AG04449 (cell line): ENCODE measurements at regions not wholly inside any gene's neighbourhood (a gene's known extent, or its start where the extent isn't known, plus 50 kb on each side); places are given as distances from the start of the nearest gene placed in this dataset.

ENCODE experiments used
- CTCF ChIA-PET: fragments of 350-600 bp; formaldehyde crosslinking; extraction: SDS; loops from one replicate; lab custom pipeline; 2021; ENCODE audit warnings: antibody characterized with exemption; lab: Yijun Ruan, JAX
- POLR2A ChIA-PET: fragments of 400-600, 350-600 bp; formaldehyde crosslinking; extraction: SDS; loops from one replicate; lab custom pipeline; 2020; ENCODE audit warnings: antibody characterized with exemption, inconsistent platforms; lab: Yijun Ruan, JAX
- DNase-seq: peaks from one replicate; pipeline ENCODE4 v3.0.0-alpha.2; 2010; ENCODE audit warnings: low read depth, low spot score
- H3K4me3 ChIP-seq: 2 replicates; pipeline ENCODE4 v1.5.1; 2011; ENCODE audit warnings: low read depth, mild to moderate bottlenecking, control low read depth, low read length
- CTCF ChIP-seq: IDR thresholded peaks from one replicate; pipeline ENCODE4 v1.5.1; 2011; ENCODE audit warnings: mild to moderate bottlenecking, moderate library complexity, low read length, control low read depth, inconsistent platforms; ENCODE audit not compliant: insufficient read depth; ENCODE audit errors: missing control alignments

DNA sequence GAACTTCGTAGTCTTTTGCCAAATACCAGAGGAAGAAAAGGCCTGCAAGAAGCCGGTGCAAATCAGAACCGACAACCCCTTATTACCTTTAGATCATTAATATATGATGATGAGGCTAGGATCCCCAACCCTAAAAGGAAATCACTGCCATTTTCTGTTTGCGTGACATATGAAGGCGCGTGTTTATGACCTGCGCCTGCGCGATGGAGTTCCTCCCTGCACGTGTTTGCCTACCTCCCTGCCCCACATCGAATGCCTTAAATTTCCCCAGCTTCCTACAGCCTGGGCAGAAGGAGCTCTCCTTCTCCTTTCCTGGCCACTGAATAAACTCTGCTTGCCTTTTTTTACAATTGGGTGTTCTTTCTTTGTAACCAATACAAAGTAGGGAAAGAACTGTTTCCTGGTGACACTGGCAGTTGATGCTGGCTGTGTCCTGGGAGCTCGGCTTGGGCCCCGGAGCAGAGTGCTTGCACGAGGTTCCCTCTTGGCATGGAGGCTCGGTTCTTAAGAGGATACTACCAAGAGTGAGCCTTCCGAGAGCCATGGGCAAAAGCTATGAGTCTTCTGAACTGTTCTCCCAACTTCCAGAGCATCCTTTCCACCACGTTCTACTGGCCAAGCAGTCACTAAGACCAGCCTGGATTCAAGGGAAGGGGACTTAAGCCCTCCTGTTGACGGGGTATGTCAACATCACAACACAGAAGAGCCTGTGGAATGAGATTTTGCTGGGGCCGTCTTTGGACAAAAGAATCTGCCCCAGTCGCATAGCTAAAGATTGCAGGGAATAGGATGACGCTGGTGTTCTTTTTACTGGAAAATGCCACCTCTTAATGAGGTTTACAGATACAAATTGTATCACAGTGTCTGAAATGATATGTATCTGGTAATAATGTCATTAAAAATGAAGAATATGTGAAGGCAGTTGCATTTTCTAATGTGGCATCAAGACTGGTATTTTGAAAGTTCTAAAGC is 179.8 kb downstream of the SH3BP4 start:
- POLR2A ChIA-PET: no interaction called here
- no peak for TF ChIP-seq CTCF
- DNase-seq: no peak
- CTCF ChIA-PET: interaction anchor here (0.9 to 20.2 kb wide), 8 partner anchors 11 to 615 kb away, joined by 3 to 340 read pairs (median 5); no protein-coding TSS in a partner anchor
- no peak overlapping the region for H3K4me3 ChIP-seq

DNA sequence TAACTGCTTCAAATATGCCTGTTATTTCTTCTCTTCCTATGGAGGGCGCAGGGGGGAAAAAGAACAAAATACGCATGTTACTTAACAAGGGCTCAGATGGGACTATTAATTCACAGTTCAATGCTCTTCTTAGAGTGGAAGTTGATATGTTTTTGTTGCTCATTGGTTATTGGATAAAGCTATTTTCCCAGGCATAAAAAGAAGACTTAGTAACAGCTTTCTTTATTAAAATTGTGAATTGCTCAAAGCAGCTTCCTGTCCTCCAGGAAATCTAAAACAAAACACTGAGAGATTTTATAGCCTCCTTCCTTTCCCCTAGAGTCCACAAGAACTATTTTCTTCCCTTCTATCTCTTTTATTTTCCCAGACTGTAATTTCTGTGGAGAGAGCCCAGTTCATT is 180.8 kb downstream of the SH3BP4 start:
- DNase-seq: no peak
- ChIA-PET CTCF (interaction anchor here (0.9 to 20.2 kb wide), 7 partner anchors 14 to 611 kb away, joined by 3 to 340 read pairs (median 37); no protein-coding TSS in a partner anchor), POLR2A (no interaction called here)
- no peak overlapping the region for H3K4me3 ChIP-seq
- TF ChIP-seq CTCF: no peak

GRCh38 chr2:235133837-235134236 is 182.0 kb downstream of the SH3BP4 start:
- no peak for TF ChIP-seq CTCF
- no peak overlapping the region for H3K4me3 ChIP-seq
- ChIA-PET CTCF (interaction anchor here (1.2 to 20.2 kb wide), 7 partner anchors 9 to 610 kb away, joined by 3 to 340 read pairs (median 37); no protein-coding TSS in a partner anchor), POLR2A (no interaction called here)
- DNase-seq: no peak

- no peak for TF ChIP-seq CTCF
- POLR2A ChIA-PET: no interaction called here
- CTCF ChIA-PET: interaction anchor here (0.7 to 20.2 kb wide), 13 partner anchors 8 to 609 kb away, joined by 3 to 340 read pairs (median 5); no protein-coding TSS in a partner anchor
- no peak for DNase-seq
- H3K4me3 ChIP-seq: no peak overlapping the region
Measured at GRCh38 chr2:235134420-235134819, 182.6 kb downstream of the SH3BP4 start.

- ChIA-PET CTCF (interaction anchor here (0.6 to 20.2 kb wide), 26 partner anchors 11 to 613 kb away, joined by 3 to 340 read pairs (median 4); no protein-coding TSS in a partner anchor), POLR2A (no interaction called here)
- DNase-seq: no peak
- no peak overlapping the region for H3K4me3 ChIP-seq
- TF ChIP-seq CTCF: no peak
Measured at GRCh38 chr2:235135195-235135965, 183.6 kb downstream of the SH3BP4 start.
